HUES64 (cell line): ENCODE measurements at regions not wholly inside any gene's neighbourhood (a gene's known extent, or its start where the extent isn't known, plus 50 kb on each side); places are given as distances from the start of the nearest gene placed in this dataset.

Experiments used
- H3K27ac ChIP-seq: 2 replicates; pipeline ENCODE4 v1.7.0; 2013; ENCODE audit warnings: low read depth, low read length, inconsistent platforms
- H3K27me3 ChIP-seq: 2 replicates; pipeline ENCODE4 v1.6.1; 2013; ENCODE audit warnings: mild to moderate bottlenecking, low read length; ENCODE audit not compliant: insufficient read depth
- H3K36me3 ChIP-seq: 2 replicates; pipeline ENCODE4 v1.6.1; 2013; ENCODE audit warnings: mild to moderate bottlenecking, low read length; ENCODE audit not compliant: insufficient read depth
- H3K4me1 ChIP-seq: 2 replicates; pipeline ENCODE4 v1.6.1; 2013; ENCODE audit warnings: mild to moderate bottlenecking, low read length, moderate library complexity; ENCODE audit not compliant: insufficient read depth
- H3K4me3 ChIP-seq: 2 replicates; pipeline ENCODE4 v1.5.1; 2013; ENCODE audit warnings: mild to moderate bottlenecking, low read length, moderate library complexity
- H3K9ac ChIP-seq: 2 replicates; pipeline ENCODE4 v1.6.1; 2013; ENCODE audit warnings: mild to moderate bottlenecking, low read depth, low read length
- H3K9me3 ChIP-seq: 2 replicates; pipeline ENCODE4 v1.6.1; 2013; ENCODE audit warnings: low read depth, low read length; ENCODE audit not compliant: insufficient read depth
- WGBS: fragments of 150-250, 120-280 bp; methylation state at CpG from one replicate; pipeline ENCODE4 v1.1.7; 2013; ENCODE audit warnings: missing lambda C conversion rate; 5-methylcytosine and 5-hydroxymethylcytosine counted together

DNA sequence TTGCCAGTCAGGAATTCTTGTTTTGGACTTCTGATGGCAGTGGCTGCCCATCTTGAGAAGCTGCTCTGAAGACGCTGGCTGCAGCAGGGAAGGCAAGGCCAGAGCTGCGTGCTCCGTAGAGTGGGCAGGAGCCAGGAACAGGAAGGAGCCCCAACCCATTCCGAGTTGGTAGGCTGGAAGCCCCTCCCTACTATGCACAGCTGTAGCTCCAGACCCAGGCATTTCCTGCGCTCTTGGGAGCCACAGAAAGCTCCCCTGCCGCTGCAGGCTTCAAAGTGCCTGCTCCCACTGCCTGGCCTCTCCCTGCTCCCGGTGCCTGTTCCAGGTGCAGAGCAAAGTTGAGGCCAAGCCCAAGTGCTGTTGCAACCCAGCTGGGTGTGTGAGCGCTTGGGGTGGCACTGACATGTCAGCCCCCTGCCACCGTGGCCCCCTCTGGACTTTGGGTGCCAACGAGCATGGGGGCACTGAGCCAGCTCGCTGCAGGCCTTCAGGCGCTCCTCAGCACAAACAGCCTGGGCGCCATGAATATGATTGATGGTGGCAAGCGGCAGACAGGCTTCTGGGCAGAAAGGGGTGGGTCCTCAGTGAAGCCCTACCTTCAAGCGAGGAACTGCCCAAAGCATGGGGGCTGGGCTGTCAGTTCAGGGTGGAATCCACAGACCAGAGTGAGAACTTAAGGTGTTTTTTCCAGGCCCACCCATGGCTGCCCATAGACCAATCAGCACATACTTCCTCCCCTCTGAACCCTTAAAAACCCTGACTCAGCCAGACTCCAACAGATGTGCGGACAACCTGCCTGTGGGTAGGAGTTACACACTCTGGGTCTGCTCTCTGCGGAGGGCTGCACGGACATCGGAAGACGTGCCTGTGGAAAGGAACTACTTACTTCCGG lies 677.2 kb upstream of the INTU start:
- Histone ChIP-seq H3K27ac (no peak overlapping the region), H3K9ac (no peak overlapping the region), H3K27me3 (no peaks in the 10 kb centered on the region), H3K4me3 (no peak overlapping the region), H3K4me1 (peaks cover 5% of the 10 kb centered on the region; the same call in 1 of the 2 replicates), H3K9me3 (no peaks in the 10 kb centered on the region), H3K36me3 (no peaks in the 10 kb centered on the region)
- WGBS: 94% methylated on average over 21 of the region's 21 CpGs

DNA sequence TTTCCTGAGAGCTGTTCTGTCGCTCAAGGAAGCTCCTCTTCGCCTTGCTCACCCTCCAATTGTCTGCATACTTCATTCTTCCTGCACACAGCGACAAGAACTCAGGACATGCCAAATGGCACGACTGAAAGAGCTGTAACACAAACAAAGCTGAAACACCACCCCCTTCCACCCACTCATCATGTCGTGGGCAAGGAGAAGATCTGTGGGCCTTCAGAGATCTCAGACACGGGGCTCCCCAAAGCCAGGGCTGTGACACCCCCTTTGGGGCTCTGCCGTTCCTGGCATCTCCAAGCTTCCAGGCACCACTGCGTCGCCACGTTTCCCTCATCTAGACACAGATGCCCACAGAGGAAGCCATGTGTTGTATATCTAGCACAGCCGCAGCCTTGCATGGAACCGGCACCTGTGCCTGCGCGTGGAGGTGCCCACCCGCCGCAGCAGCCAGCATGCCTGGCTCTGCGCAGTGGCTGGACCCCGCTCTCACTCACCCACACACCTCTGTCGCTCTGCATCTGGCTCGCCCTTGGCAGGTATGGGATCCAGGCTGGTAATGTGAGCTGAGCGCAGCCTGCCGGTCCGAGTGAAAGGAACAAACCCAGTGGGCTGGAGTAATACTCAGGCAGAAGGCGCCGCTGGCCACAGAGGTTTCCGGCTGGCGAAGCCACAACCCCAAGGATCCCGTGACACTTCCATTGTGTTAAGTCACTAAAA lies 676.4 kb upstream of the INTU start:
- no peak overlapping the region for H3K4me3 ChIP-seq
- H3K36me3 ChIP-seq: no peaks in the 10 kb centered on the region
- H3K27ac ChIP-seq: no peak overlapping the region
- no peaks in the 10 kb centered on the region for H3K9me3 ChIP-seq
- WGBS: 98% methylated on average over 27 of the region's 28 CpGs
- H3K4me1 ChIP-seq: peaks cover 5% of the 10 kb centered on the region; the same call in 1 of the 2 replicates
- H3K27me3 ChIP-seq: no peaks in the 10 kb centered on the region
- no peak overlapping the region for H3K9ac ChIP-seq

DNA sequence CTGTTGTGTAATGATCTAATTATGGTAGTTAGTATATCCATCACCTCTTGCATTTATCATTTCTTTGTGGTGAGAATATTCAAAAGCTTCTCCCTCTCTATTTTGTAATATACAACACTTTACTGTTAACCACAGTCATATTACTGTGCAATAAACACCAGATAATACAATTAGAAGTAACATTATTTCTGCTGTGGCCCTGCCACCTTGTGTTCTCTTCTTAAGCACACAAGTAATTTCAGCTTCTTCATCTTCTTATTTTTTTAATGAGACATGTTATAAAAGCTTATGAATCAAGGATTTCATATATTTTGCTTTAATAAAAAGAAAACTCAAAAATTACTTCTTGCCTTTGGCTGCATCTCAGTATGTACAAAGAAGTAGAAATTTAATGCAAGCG lies 675.2 kb upstream of the INTU start:
- H3K36me3 ChIP-seq: no peaks in the 10 kb centered on the region
- H3K9me3 ChIP-seq: no peaks in the 10 kb centered on the region
- H3K9ac ChIP-seq: no peak overlapping the region
- no peak overlapping the region for H3K27ac ChIP-seq
- no peak overlapping the region for H3K4me3 ChIP-seq
- 100% methylated on average over 1 of the region's 1 CpG for WGBS
- peaks cover 5% of the 10 kb centered on the region; the same call in 1 of the 2 replicates for H3K4me1 ChIP-seq
- no peaks in the 10 kb centered on the region for H3K27me3 ChIP-seq

DNA sequence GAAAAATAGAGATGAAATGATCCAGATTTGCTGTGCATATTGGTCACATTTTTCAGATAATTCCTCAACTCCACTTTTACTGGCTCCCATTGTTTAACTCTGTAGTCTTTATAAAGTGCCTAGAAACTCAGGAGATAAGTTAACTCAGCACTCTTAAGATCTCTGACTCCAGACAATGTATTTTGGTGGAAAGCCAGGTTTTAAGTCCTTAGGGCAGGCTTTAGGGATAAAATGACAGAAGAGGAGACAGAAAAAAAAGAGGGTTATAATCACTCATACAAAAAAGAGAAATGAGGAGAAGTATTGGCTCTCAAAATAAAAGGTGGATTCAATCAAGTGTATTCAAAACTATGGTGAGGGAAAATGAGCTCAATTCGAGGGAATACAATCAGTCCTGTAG lies 674.8 kb upstream of the INTU start:
- Histone ChIP-seq H3K27me3 (no peaks in the 10 kb centered on the region), H3K9ac (no peak overlapping the region), H3K4me1 (peaks cover 5% of the 10 kb centered on the region; the same call in 1 of the 2 replicates), H3K36me3 (no peaks in the 10 kb centered on the region), H3K9me3 (no peaks in the 10 kb centered on the region), H3K27ac (no peak overlapping the region), H3K4me3 (no peak overlapping the region)
- WGBS: 100% methylated on average over 1 of the region's 1 CpG

DNA sequence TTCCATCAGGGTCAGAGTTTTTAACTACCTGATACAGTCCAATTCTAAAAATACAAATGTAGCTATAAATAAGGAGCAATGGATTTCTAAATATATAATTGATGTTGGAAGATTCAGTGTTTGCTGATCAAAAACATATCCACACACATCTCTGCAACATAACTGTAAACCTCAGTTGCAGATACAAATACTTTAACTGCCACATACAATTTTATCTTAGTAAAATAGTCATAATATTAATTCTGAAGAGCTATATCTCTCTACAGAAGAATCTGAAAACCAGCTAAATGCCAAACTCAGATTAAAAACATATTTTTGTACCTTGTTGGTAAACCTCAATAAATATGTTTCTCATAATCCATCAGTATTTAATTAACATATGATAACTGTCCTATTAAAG lies 674.3 kb upstream of the INTU start:
- Histone ChIP-seq H3K4me3 (no peak overlapping the region), H3K4me1 (peaks cover 5% of the 10 kb centered on the region; the same call in 1 of the 2 replicates), H3K9ac (no peak overlapping the region), H3K9me3 (no peaks in the 10 kb centered on the region), H3K27me3 (no peaks in the 10 kb centered on the region), H3K36me3 (no peaks in the 10 kb centered on the region), H3K27ac (no peak overlapping the region)

DNA sequence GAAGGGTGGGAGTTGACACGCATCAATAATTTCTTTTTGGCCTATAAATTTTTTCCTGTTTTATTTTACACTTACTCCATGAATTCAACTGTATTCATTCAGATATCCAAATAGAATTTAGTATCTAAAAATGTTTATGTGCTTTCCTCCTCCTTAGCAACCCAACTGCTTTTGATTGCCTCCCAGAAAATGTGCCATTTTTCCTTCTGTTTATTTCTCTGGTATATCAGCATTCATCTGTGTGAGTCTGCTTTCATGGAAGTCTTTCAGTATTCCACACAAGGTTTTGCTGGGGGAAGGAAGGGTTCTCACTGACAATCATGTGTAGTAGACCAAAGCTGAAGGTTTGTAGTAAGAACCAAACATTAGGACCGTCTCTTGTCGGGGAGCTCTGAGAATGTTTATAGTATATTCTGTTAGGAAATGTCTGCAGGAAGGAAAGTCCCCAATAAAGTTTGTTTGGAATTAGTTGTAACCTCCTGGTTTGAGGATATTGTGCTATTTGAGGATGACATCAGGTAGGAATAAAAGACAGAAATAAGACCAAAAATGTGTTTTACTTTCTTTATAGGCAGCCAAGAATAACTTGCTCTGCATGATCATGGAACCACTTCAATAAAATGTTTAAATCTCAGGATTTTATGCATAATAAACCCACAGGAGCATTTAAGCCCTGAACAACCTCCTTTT lies 673.6 kb upstream of the INTU start:
- H3K9me3 ChIP-seq: no peaks in the 10 kb centered on the region
- WGBS: 91% methylated on average over 3 of the region's 3 CpGs
- H3K36me3 ChIP-seq: no peaks in the 10 kb centered on the region

DNA sequence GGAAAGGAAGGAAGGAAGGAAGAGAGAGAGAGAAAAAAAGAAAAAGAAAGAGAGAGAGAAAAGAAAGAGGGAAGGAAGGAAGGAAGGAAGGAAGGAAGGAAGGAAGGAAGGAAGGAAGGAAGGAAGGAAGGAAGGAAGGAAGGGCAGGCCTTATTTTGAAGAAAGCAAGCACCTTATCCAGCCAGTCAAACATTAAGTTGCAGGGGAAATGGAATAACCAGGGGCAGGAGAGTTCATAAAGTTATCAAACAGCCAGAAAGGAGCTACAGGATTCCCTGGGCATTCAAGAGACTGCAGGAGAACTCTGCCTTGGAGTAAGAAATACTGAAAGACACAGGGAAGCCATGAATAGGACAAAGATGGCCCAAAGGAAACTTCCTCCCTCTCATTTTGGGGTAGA lies 672.0 kb upstream of the INTU start:
- no peak overlapping the region for H3K4me3 ChIP-seq

More for the DNA sequence above, 673.6 kb upstream of the INTU start:
- Histone ChIP-seq H3K4me1 (peaks cover 5% of the 10 kb centered on the region; the same call in 1 of the 2 replicates), H3K27me3 (no peaks in the 10 kb centered on the region), H3K27ac (no peak overlapping the region), H3K4me3 (no peak overlapping the region), H3K9ac (no peak overlapping the region)

DNA sequence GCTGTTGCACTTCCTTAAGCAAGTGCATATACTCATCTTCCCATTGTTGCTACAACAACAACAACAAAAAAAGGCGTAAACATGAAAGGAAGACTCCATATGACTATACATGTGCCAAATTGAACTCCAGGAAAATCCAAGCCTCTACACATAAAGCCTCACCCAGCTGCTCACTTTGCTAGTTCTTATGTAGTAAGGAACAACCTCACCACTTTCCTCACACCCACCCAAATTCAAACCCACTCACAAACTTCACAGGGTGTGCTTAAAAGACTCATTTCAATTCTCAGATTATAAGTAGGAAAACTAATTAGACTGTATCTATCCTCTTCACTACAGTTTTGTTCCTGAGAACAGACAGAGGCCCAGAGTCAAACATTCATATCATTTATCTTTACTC lies 671.1 kb upstream of the INTU start:
- H3K27me3 ChIP-seq: no peaks in the 10 kb centered on the region
- H3K27ac ChIP-seq: no peak overlapping the region

More for the DNA sequence above, 672.0 kb upstream of the INTU start:
- Histone ChIP-seq H3K27ac (no peak overlapping the region), H3K9me3 (no peaks in the 10 kb centered on the region), H3K27me3 (no peaks in the 10 kb centered on the region), H3K36me3 (no peaks in the 10 kb centered on the region), H3K4me1 (peaks cover 5% of the 10 kb centered on the region; the same call in 1 of the 2 replicates), H3K9ac (no peak overlapping the region)

DNA sequence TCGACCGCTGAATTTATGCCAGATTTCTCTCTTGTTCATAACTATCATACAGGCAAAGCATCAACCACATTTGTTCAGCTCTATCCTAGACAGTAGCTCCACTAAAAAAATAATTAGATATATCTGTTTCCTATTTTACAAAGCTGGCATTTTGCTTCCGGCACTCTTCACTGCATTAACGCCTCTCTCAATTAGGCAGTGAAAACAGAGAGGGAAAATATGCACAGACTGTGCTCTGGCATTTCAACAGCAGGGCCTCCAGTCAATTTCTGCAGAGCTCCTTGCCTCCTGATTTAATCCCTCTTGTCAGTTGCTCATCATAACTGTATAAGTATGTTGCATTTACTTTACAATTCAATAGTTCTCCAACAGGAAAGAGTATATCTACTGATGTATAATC lies 666.9 kb upstream of the INTU start:
- 96% methylated on average over 4 of the region's 4 CpGs for WGBS
- H3K36me3 ChIP-seq: no peaks in the 10 kb centered on the region

More for the DNA sequence above, 671.1 kb upstream of the INTU start:
- Histone ChIP-seq H3K9ac (no peak overlapping the region), H3K9me3 (no peaks in the 10 kb centered on the region), H3K4me3 (no peak overlapping the region), H3K36me3 (no peaks in the 10 kb centered on the region), H3K4me1 (peaks cover 5% of the 10 kb centered on the region; the same call in 1 of the 2 replicates)
- WGBS: 95% methylated on average over 1 of the region's 1 CpG

DNA sequence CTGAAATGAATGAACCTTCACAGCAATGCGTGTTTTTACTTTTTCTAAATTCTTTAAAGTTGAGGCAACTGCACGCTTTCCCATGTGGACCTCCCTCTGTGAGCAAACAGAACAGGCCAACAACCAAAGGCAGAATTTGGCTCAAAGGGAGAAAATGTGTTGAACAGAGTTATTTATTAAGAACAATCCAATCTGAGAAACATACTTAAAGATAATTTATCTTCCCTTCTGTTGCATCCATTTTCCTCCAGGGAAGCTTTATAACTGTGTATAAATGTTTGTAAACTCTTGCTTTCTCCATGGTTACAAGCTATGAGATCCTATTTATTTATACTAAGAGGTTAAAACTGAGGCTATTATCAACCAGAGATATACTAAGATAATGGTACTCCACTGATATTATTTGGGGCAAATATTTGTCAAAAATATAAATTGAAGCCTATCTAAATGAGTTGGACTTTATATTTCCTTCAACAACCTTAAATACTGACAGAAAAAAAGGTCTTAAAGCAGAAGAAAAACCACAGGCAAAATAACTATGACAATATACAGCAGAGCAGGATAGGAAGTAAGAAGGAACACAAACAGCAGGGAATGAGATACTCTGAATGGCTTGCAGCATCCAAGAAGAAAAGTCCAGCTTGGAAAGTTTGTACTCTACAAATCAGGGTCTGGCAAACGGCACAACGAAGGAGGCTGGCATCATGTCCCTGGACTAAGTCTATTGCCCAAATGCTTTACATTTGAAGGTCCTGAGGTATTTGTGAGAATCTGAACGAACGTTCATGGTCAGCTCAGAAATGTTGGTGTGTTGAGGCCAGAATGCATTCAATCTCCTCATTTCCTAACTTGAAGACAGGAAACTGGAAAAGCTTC lies 663.2 kb upstream of the INTU start:
- WGBS: 93% methylated on average over 6 of the region's 6 CpGs
- Histone ChIP-seq H3K4me1 (no peaks in the 10 kb centered on the region), H3K27ac (no peak overlapping the region), H3K36me3 (no peaks in the 10 kb centered on the region), H3K9me3 (no peaks in the 10 kb centered on the region), H3K27me3 (no peaks in the 10 kb centered on the region), H3K9ac (no peak overlapping the region), H3K4me3 (no peak overlapping the region)

More for the DNA sequence above, 666.9 kb upstream of the INTU start:
- H3K27me3 ChIP-seq: no peaks in the 10 kb centered on the region
- no peaks in the 10 kb centered on the region for H3K9me3 ChIP-seq
- no peak overlapping the region for H3K27ac ChIP-seq
- H3K9ac ChIP-seq: no peak overlapping the region
- H3K4me3 ChIP-seq: no peak overlapping the region
- H3K4me1 ChIP-seq: no peaks in the 10 kb centered on the region
